ENCODE measurements at regions not wholly inside any gene's neighbourhood (a gene's known extent, or its start where the extent isn't known, plus 50 kb on each side); places are given as distances from the start of the nearest gene placed in this dataset.

GRCh38 chr10:4477664-4478063, 348.3 kb upstream of the AKR1E2 start:
- no peak for DNase-seq
- no peaks in the 10 kb centered on the region for H3K27me3 ChIP-seq
- TF ChIP-seq CTCF (IDR thresholded peaks at IDR 0.05; ENCODE audit: low read depth, low read length) = no peak
- H3K4me3 ChIP-seq (ENCODE audit: low read depth, low read length) = no peak overlapping the region
- no peaks in the 10 kb centered on the region for H3K36me3 ChIP-seq
- no peaks in the 10 kb centered on the region for H3K9me3 ChIP-seq
- no peaks in the 10 kb centered on the region for H3K4me1 ChIP-seq

DNA sequence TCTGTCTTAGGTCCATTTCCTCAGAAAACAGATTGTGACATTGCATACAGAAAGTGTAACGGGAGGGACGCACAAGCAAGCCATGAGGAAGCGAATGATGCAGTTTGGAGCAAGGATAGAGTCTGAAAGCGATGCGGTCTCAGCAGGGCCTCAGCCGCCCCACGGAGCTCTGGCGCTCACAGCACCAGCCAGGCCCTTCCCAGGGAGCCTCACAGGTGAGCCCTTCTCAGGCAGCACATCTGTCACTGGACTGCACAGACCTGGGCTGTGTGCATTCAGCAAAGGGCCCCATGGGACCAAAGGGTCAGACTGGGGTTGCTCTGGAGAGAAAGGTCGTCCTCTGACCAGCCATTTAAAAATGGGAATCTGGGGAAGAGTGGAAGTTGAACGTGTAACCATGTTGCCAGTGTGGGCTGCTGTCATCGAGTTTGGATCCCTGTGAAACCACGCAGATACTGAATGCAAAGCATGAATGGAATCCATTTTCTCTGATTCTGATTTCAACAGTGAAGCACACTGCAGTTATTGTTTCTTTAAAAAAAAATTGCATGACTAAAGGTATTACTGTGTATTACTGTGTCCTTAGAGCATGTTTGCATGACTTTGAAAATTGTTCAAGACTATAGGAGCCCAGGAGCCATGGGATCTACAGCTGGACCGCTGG, 350.0 kb upstream of the AKR1E2 start:
- TF ChIP-seq CTCF (IDR thresholded peaks at IDR 0.05; ENCODE audit: low read depth, low read length) = no peak
- Histone ChIP-seq H3K4me3 (ENCODE audit: low read depth, low read length) (no peak overlapping the region), H3K27me3 (no peaks in the 10 kb centered on the region), H3K4me1 (no peaks in the 10 kb centered on the region), H3K9me3 (no peaks in the 10 kb centered on the region), H3K36me3 (no peaks in the 10 kb centered on the region)
- DNase-seq = no peak

DNA sequence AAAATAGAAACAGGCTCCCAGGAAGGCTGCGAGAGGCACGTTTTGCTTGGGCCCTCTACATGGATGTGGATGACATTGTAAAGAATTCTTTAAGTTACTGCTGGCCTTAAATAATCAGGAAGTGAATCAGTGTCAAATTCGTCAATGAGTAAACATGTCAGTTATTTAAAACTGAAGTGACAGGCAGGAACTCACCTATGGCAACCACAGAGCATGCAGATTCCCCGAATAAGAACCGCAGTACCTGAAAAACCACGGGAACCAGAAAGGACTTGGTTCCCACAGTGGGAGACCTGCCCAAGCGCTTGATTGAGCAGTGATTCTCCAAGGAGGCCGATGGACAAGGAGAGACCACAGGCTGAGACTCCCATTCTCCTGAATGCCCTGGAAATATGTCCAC, 351.2 kb upstream of the AKR1E2 start:
- TF ChIP-seq CTCF (IDR thresholded peaks at IDR 0.05; ENCODE audit: low read depth, low read length) = no peak
- no peaks in the 10 kb centered on the region for H3K9me3 ChIP-seq
- no peak for DNase-seq

GRCh38 chr10:4473977-4474376, 352.0 kb upstream of the AKR1E2 start:
- H3K9me3 ChIP-seq = no peaks in the 10 kb centered on the region

More for the DNA sequence above, 351.2 kb upstream of the AKR1E2 start:
- Histone ChIP-seq H3K4me1 (no peaks in the 10 kb centered on the region), H3K36me3 (no peaks in the 10 kb centered on the region), H3K27me3 (no peaks in the 10 kb centered on the region), H3K4me3 (ENCODE audit: low read depth, low read length) (no peak overlapping the region)

GRCh38 chr10:4472190-4472904, 353.7 kb upstream of the AKR1E2 start:
- H3K36me3 ChIP-seq = no peaks in the 10 kb centered on the region
- no peak for TF ChIP-seq CTCF (IDR thresholded peaks at IDR 0.05; ENCODE audit: low read depth, low read length)
- no peak overlapping the region for H3K4me3 ChIP-seq (ENCODE audit: low read depth, low read length)
- no peak for DNase-seq
- H3K4me1 ChIP-seq = no peaks in the 10 kb centered on the region
- no peaks in the 10 kb centered on the region for H3K9me3 ChIP-seq
- no peaks in the 10 kb centered on the region for H3K27me3 ChIP-seq

More at GRCh38 chr10:4473977-4474376, 352.0 kb upstream of the AKR1E2 start:
- Histone ChIP-seq H3K4me1 (no peaks in the 10 kb centered on the region), H3K36me3 (no peaks in the 10 kb centered on the region), H3K4me3 (ENCODE audit: low read depth, low read length) (no peak overlapping the region), H3K27me3 (no peaks in the 10 kb centered on the region)
- no peak for TF ChIP-seq CTCF (IDR thresholded peaks at IDR 0.05; ENCODE audit: low read depth, low read length)
- DNase-seq = no peak

DNA sequence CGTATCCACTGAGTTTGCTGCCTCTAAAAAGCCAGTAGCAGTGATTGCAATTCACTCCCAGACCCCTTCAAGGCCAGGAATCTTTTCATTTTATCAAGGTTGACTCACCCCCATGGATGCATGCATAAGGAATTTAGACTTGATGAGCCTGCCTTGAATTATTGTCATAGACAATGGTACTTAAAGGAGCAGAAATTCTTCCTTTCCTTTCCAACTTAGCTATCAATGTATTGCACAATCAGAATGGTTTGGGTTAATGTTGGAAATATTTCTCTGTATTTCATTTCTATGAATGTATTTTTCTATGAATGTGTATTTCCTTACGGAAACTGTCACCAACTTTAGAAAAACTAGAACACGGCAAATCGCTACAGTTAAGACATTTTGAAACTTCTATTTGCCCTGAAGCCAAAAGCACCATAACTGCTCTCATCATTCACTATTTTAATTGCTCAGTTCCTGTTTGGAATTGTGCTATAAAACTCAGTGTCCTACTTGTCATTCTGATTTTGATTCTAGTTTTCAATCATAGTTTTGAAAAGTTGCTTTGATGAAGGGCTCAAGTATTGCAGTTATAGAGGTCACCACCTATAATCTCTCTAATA, 355.7 kb upstream of the AKR1E2 start:
- no peak for TF ChIP-seq CTCF (IDR thresholded peaks at IDR 0.05; ENCODE audit: low read depth, low read length)
- no peaks in the 10 kb centered on the region for H3K36me3 ChIP-seq
- no peak for DNase-seq
- no peaks in the 10 kb centered on the region for H3K9me3 ChIP-seq
- no peaks in the 10 kb centered on the region for H3K27me3 ChIP-seq
- no peaks in the 10 kb centered on the region for H3K4me1 ChIP-seq
- no peak overlapping the region for H3K4me3 ChIP-seq (ENCODE audit: low read depth, low read length)
